Fibroblast of villous mesenchyme (primary cell): ENCODE measurements at regions not wholly inside any gene's neighbourhood (a gene's known extent, or its start where the extent isn't known, plus 50 kb on each side); places are given as distances from the start of the nearest gene placed in this dataset.
"Not testable (repeated sequence)": the region's sequence is repeated elsewhere in the genome, so short reads cannot be mapped to it uniquely, and the experiment has no call there.

Source experiments
- DNase-seq: peaks from one replicate; pipeline ENCODE4 v3.0.0-alpha.2; 2010; ENCODE audit warnings: low read depth
- H3K4me3 ChIP-seq: 2 replicates; pipeline ENCODE4 v1.5.1; 2011; ENCODE audit warnings: low read depth, mild to moderate bottlenecking, low read length
- CTCF ChIP-seq: IDR thresholded peaks from 2 replicates; pipeline ENCODE4 v1.5.1; 2012; ENCODE audit warnings: low read depth, mild to moderate bottlenecking, low read length; ENCODE audit not compliant: insufficient read depth

DNA sequence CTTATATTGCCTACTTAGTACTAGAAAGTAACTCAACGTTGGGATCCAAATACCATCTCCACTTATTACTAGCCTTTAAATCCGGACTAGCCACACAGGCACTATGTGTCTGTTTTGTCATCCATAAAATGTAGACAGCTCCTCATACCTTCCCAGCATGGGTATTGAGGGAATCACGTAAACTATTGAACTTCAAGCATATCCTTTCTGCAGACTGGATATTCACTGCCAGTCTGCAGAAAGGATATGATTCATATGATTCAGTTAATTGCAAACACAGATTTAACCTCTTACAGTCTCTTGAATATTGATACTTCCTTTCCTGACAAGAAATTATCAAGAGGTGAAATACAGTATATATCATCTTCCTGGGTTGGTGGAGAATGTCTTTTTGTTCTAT, 186.0 kb downstream of the LEPR start:
- DNase-seq: no peak
- no peak for TF ChIP-seq CTCF
- no peak overlapping the region for H3K4me3 ChIP-seq

GRCh38 chr1:65613884-65614283, 178.8 kb upstream of the PDE4B start:
- H3K4me3 ChIP-seq: no peak overlapping the region
- DNase-seq: no peak
- TF ChIP-seq CTCF: no peak

GRCh38 chr1:65615859-65616258, 176.8 kb upstream of the PDE4B start:
- no peak for TF ChIP-seq CTCF
- no peak overlapping the region for H3K4me3 ChIP-seq
- DNase-seq: no peak

- peak; percentile 33 for DNase-seq
- not testable (repeated sequence) for H3K4me3 ChIP-seq
Measured at GRCh38 chr1:65621721-65622120, 171.0 kb upstream of the PDE4B start.

- TF ChIP-seq CTCF: peak; percentile 11
- DNase-seq: no peak
- H3K4me3 ChIP-seq: no peak overlapping the region
Measured at GRCh38 chr1:65623895-65624294, 168.8 kb upstream of the PDE4B start.

DNA sequence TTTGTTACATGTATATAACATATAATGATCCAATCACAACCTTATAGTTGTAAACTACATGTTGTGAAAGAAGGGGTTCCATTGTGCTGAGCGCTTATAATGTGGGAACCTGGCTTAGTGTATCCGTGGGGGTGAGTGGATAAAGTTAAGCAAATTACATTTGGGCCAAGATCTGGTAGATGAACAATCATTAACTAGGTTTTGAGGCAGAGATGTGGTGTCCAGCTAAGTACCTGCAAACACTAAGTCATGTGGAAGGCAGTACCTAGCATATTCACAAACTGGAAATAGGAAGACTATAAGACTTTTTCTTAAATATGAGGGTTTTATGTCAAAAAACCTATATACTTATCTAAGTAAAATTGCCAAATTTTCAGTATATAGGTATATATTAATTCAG, 167.2 kb upstream of the PDE4B start:
- no peak overlapping the region for H3K4me3 ChIP-seq
- TF ChIP-seq CTCF: no peak
- no peak for DNase-seq

GRCh38 chr1:65626003-65626402, 166.7 kb upstream of the PDE4B start:
- TF ChIP-seq CTCF: no peak
- DNase-seq: no peak
- no peak overlapping the region for H3K4me3 ChIP-seq

DNA sequence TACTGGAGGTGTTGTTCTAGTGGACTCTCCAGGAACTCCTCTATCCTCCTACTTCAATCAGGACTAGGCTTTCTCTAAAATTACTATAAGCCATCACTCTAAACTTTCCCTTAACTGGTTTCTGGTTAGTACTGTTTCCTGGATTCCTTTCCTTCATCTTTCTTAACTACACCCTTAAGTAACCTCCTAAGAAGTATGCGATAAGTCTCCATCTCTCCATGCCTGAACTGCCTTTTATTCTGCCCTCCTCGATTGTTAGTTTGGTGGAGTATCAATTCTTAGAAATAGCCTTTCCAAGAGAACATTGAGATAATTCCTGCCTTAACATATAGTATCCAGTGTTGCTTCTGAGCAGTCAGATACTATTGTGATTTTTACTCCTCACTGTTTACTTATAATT, 162.9 kb upstream of the PDE4B start:
- no peak for TF ChIP-seq CTCF
- H3K4me3 ChIP-seq: no peak overlapping the region
- no peak for DNase-seq
